ENCODE measurements at regions not wholly inside any gene's neighbourhood (a gene's known extent, or its start where the extent isn't known, plus 50 kb on each side); places are given as distances from the start of the nearest gene placed in this dataset.

- no peak for DNase-seq
Measured at GRCh38 chr12:114770323-114770722, 86.3 kb upstream of the TBX3 start.

GRCh38 chr12:114769634-114770033 lies 85.7 kb upstream of the TBX3 start:
- DNase-seq: no peak

GRCh38 chr12:114767906-114768722 lies 84.1 kb upstream of the TBX3 start:
- DNase-seq: no peak

- no peak for DNase-seq
Measured at GRCh38 chr12:114767084-114767760, 83.2 kb upstream of the TBX3 start.

- DNase-seq: no peak
Measured at GRCh38 chr12:114765960-114766691, 82.2 kb upstream of the TBX3 start.

GRCh38 chr12:114764510-114764909 lies 80.5 kb upstream of the TBX3 start:
- DNase-seq: no peak

- DNase-seq: no peak
Measured at GRCh38 chr12:114762490-114763110, 78.6 kb upstream of the TBX3 start.

GRCh38 chr12:114760151-114760877 lies 76.3 kb upstream of the TBX3 start:
- no peak for DNase-seq

GRCh38 chr12:114759635-114760034 lies 75.7 kb upstream of the TBX3 start:
- no peak for DNase-seq

GRCh38 chr12:114757684-114758325 lies 73.8 kb upstream of the TBX3 start:
- DNase-seq: no peak

- DNase-seq: no peak
Measured at GRCh38 chr12:114752217-114752616, 68.2 kb upstream of the TBX3 start.

GRCh38 chr12:114751712-114752111 lies 67.7 kb upstream of the TBX3 start:
- DNase-seq: no peak

- DNase-seq: no peak
Measured at GRCh38 chr12:114750917-114751316, 66.9 kb upstream of the TBX3 start.

GRCh38 chr12:114749065-114749464 lies 65.1 kb upstream of the TBX3 start:
- no peak for DNase-seq

- no peak for DNase-seq
Measured at GRCh38 chr12:114747012-114747858, 63.3 kb upstream of the TBX3 start.

GRCh38 chr12:114746297-114747011 lies 62.5 kb upstream of the TBX3 start:
- no peak for DNase-seq

GRCh38 chr12:114744691-114745090 lies 60.7 kb upstream of the TBX3 start:
- no peak for DNase-seq

- no peak for DNase-seq
Measured at GRCh38 chr12:114744285-114744684, 60.3 kb upstream of the TBX3 start.

- DNase-seq: no peak
Measured at GRCh38 chr12:114743799-114744198, 59.8 kb upstream of the TBX3 start.

- no peak for DNase-seq
Measured at GRCh38 chr12:114743289-114743688, 59.3 kb upstream of the TBX3 start.
